ENCODE measurements at regions not wholly inside any gene's neighbourhood (a gene's known extent, or its start where the extent isn't known, plus 50 kb on each side); places are given as distances from the start of the nearest gene placed in this dataset.
"Not testable (repeated sequence)": the region's sequence is repeated elsewhere in the genome, so short reads cannot be mapped to it uniquely, and the experiment has no call there.

DNA sequence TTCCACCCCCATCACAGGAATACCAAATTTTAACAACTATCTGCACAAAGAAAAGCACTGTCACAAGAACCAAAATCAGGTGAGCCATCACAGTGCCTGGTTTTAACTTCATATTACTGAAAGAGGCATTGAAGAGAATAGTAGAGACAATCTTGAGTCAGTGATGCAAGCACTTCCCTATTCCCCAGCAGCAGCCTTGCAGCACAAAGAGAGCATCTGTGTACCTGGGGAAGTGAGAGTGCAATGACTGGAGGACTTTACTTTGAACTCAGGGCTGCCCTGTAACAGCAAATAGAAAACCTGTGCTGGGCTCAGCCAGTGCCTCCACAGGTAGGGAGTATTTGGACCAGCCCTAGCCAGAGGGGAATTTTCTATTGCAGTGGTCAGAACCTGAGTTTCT is 361.8 kb downstream of the TEX13C start (continued):
- TF ChIP-seq ELF3 (CRISPR knock-in tag; IDR thresholded peaks at IDR 0.05) = no peak
- TF ChIP-seq, protein P1, sequence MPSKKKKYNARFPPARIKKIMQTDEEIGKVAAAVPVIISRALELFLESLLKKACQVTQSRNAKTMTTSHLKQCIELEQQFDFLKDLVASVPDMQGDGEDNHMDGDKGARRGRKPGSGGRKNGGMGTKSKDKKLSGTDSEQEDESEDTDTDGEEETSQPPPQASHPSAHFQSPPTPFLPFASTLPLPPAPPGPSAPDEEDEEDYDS (CRISPR knock-in tag; IDR thresholded peaks at IDR 0.05) = no peak
- TF ChIP-seq ZNF629 (CRISPR knock-in tag; conservative IDR thresholded peaks at IDR 0.05) = no peak
- TF ChIP-seq ZNF589 (CRISPR knock-in tag; conservative IDR thresholded peaks at IDR 0.05) = no peak
- TF ChIP-seq, protein P2, sequence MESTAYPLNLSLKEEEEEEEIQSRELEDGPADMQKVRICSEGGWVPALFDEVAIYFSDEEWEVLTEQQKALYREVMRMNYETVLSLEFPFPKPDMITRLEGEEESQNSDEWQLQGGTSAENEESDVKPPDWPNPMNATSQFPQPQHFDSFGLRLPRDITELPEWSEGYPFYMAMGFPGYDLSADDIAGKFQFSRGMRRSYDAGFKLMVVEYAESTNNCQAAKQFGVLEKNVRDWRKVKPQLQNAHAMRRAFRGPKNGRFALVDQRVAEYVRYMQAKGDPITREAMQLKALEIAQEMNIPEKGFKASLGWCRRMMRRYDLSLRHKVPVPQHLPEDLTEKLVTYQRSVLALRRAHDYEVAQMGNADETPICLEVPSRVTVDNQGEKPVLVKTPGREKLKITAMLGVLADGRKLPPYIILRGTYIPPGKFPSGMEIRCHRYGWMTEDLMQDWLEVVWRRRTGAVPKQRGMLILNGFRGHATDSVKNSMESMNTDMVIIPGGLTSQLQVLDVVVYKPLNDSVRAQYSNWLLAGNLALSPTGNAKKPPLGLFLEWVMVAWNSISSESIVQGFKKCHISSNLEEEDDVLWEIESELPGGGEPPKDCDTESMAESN (CRISPR knock-in tag; conservative IDR thresholded peaks at IDR 0.05) = no peak
- no peak for TF ChIP-seq PPARG (CRISPR knock-in tag; conservative IDR thresholded peaks at IDR 0.05)
- TF ChIP-seq, protein P3, sequence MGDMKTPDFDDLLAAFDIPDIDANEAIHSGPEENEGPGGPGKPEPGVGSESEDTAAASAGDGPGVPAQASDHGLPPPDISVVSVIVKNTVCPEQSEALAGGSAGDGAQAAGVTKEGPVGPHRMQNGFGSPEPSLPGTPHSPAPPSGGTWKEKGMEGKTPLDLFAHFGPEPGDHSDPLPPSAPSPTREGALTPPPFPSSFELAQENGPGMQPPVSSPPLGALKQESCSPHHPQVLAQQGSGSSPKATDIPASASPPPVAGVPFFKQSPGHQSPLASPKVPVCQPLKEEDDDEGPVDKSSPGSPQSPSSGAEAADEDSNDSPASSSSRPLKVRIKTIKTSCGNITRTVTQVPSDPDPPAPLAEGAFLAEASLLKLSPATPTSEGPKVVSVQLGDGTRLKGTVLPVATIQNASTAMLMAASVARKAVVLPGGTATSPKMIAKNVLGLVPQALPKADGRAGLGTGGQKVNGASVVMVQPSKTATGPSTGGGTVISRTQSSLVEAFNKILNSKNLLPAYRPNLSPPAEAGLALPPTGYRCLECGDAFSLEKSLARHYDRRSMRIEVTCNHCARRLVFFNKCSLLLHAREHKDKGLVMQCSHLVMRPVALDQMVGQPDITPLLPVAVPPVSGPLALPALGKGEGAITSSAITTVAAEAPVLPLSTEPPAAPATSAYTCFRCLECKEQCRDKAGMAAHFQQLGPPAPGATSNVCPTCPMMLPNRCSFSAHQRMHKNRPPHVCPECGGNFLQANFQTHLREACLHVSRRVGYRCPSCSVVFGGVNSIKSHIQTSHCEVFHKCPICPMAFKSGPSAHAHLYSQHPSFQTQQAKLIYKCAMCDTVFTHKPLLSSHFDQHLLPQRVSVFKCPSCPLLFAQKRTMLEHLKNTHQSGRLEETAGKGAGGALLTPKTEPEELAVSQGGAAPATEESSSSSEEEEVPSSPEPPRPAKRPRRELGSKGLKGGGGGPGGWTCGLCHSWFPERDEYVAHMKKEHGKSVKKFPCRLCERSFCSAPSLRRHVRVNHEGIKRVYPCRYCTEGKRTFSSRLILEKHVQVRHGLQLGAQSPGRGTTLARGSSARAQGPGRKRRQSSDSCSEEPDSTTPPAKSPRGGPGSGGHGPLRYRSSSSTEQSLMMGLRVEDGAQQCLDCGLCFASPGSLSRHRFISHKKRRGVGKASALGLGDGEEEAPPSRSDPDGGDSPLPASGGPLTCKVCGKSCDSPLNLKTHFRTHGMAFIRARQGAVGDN (CRISPR knock-in tag; IDR thresholded peaks at IDR 0.05) = no peak

DNA sequence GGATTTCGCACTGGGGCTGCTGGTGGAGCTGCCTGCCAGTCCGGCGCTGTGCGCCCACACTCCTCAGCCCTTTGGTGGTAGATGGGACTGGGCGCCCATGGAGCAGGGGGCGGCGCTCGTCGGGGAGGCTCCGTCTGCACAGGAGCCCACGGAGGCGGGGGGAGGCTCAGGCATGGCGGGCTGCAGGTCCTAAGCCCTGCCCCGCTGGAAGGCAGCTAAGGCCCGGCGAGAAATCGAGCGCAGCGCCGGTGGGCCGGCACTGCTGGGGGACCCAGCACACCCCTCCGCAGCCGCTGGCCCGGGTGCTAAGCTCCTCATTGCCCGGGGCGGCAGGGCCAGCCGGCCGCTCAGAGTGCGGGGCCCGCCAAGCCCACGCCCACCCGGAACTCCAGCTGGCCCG is 370.9 kb downstream of the TEX13C start:
- FAIRE-seq; intact Hi-C loops (cut with micrococcal nuclease; ENCODE audit: unreplicated experiment); DNase-seq (ENCODE audit: low spot score); H3K27ac ChIP-seq (ENCODE audit: extremely low read length, insufficient read depth, low read length); H2AFZ ChIP-seq (ENCODE audit: low read length); in situ Hi-C loops (cut with HindIII; ENCODE audit: extremely low pct_ligation_motif_present, low pct_unique_long_range_greater_than_20kb); H3K4me2 ChIP-seq (ENCODE audit: low read depth, low read length); H3K27me3 ChIP-seq (ENCODE audit: control insufficient read depth in 1 of 2, insufficient read depth in 2 of 2, low read length in 2 of 2); H3K79me2 ChIP-seq (ENCODE audit: insufficient read depth, low read length); H3K4me3 ChIP-seq (replicated peaks in 1 of 3; ENCODE audit: insufficient read depth in 1 of 3, low read depth in 2 of 3, low read length in 3 of 3); H4K20me1 ChIP-seq (ENCODE audit: insufficient read depth, low read length); H3K36me3 ChIP-seq (replicated peaks in 1 of 2; ENCODE audit: control insufficient read depth in 1 of 2, insufficient read depth in 2 of 2, low read length in 2 of 2); CTCF ChIA-PET (ENCODE audit: low intra/inter-chr PET ratio, low total read pairs); POLR2A ChIA-PET; BruUV-seq (replicated peaks); H3K4me1 ChIP-seq (ENCODE audit: insufficient read depth, low read length); ATAC-seq; H3K9ac ChIP-seq (ENCODE audit: insufficient read depth, low read depth, low read length): not testable (repeated sequence)
- WGBS (ENCODE audit: low lambda C conversion rate) = no CpG with 5 or more reads among the region's 33 CpGs
- H3K9me3 ChIP-seq (ENCODE audit: low read length) = peaks cover 20% of the 10 kb centered on the region; the same call in 1 of the 2 replicates
